ENCODE measurements at regions not wholly inside any gene's neighbourhood (a gene's known extent, or its start where the extent isn't known, plus 50 kb on each side); places are given as distances from the start of the nearest gene placed in this dataset.
"Not testable (repeated sequence)": the region's sequence is repeated elsewhere in the genome, so short reads cannot be mapped to it uniquely, and the experiment has no call there.

- H3K36me3 ChIP-seq (ENCODE audit: low read depth); H3K4me1 ChIP-seq (ENCODE audit: low read depth); H3K4me3 ChIP-seq; H3K9me3 ChIP-seq; ATAC-seq; intact Hi-C loops (cut with DNase I, micrococcal nuclease): not testable (repeated sequence)
- peak in 1 of 3 donors; percentile 36 for DNase-seq
Measured at GRCh38 chr16:29297144-29297808, 109.2 kb downstream of the NPIPB11 start.

GRCh38 chr16:29296176-29296575, 110.3 kb downstream of the NPIPB11 start:
- H3K4me1 ChIP-seq (ENCODE audit: low read depth); intact Hi-C loops (cut with DNase I, micrococcal nuclease); H3K9me3 ChIP-seq; H3K36me3 ChIP-seq (ENCODE audit: low read depth); ATAC-seq; H3K4me3 ChIP-seq: not testable (repeated sequence)
- peak in 1 of 3 donors; percentile 29 for DNase-seq

DNA sequence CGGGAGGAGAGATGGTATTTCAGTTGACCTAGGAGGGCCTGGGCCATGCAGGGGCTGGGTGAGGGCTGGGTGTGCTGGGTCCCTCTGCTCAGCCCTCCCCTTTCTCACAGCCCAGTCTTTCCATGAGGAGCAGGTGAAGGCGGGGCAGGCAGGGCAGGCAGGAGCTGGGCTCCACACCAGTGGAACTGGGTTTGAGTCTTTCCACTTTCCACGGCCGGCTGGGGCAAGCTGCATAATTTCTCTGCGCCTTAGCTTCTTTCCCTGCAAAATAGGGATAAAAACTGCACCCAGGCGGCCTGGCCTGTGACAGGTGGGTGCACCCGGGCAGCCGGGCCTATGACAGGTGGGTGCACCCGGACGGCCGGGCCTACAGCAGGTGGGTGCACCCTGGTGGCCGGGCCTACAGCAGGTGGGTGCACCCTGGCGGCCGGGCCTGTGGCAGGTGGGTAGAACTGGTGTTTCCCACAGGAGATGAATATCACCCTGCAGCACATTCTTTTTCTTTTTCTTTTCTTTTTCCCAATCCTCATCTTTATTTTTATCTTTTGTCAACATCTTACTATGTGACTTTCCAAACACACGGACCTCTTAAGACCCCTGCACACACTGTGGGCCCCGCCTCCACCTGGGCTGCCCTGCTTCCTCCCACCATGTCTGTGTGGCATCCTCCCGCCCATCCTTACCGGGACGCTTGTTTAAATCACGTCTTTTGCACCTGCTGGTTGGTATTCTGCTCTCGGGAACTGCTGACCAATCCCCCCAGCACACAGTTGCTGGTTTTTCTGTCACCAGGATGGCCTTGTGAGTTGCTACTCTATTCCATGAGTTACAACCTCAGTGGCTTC, 111.3 kb downstream of the NPIPB11 start:
- H3K9me3 ChIP-seq; intact Hi-C loops (cut with DNase I, micrococcal nuclease); H3K4me3 ChIP-seq; H3K36me3 ChIP-seq (ENCODE audit: low read depth); DNase-seq; H3K4me1 ChIP-seq (ENCODE audit: low read depth); ATAC-seq: not testable (repeated sequence)

DNA sequence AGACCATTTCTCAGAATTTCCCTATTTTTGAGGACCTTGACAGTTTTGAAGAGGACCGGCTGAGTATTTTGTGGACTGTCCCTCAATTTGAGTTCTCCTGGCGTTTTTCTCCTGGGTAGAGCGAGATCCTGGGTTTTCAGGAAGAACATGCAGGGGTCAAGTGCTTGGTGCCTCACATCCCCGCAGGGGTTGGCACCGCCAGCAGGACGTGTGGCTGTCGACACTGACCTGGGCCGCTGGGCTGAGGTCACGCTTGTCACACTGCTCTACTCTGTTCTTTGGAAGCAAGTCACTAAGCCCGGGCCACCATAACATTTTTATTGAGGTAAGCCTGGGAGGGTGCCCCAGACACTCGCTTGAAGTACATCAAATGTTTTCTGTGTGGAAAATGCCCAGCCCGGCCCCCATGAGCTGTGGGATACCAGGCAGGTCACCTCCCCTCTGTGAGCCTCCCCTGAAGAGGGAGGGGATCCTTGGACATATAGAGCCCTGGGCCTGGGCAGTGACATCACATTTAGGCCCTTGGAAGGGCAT, 112.0 kb downstream of the NPIPB11 start:
- intact Hi-C loops (cut with DNase I, micrococcal nuclease); DNase-seq; H3K36me3 ChIP-seq (ENCODE audit: low read depth); H3K4me3 ChIP-seq; ATAC-seq; H3K9me3 ChIP-seq: not testable (repeated sequence)
- H3K4me1 ChIP-seq (ENCODE audit: low read depth), result peaks cover 14% of the 10 kb centered on the region

DNA sequence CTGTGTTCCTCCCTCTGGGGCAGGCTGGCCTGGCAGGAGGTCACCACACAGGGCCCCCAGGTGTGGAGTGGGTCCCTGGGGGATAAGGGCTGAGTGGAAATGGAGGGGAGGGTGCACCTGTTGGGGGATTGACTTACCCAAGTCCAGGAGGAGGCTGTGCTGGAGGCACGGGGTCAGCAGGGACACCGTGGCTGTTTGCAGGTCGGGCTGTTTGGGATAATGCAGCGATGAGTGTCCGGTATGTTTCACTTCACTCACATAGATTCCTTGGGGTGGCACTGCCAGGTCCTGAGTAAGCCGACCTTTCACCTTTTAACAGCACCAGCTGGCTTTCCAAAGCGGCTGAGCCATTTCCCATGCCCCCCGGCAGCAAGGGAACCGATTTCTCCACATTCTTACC, 113.0 kb downstream of the NPIPB11 start:
- intact Hi-C loops (cut with DNase I, micrococcal nuclease); DNase-seq: not testable (repeated sequence)

DNA sequence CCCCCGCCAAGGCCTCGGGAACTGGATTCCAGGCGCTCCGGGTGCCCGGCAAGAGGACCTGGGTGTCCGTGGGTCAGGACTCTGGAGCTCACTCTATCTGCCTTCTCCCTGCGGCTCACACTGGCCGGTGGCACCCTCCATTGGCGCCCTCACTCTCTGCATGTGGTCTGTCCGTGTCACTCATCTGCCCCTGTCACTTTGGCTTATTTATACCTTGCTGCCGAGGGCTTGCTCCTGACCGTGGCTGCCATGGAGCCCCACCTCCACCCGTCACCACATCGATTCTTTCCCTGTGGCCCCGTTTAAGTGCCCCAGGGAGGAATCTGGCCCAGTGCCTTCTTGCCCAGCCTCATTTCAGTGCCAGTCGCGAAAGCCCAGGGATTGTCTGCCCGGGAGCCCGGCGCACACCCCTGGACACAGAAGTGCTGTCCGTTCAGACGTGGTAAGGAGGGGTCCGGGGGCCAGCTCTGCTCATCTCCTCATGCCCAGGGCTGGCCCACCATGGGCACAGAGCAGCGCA, 113.5 kb downstream of the NPIPB11 start:
- not testable (repeated sequence) for DNase-seq, ATAC-seq
- H3K4me1 ChIP-seq (ENCODE audit: low read depth), result peaks cover 23% of the 10 kb centered on the region

More for the DNA sequence above, 113.0 kb downstream of the NPIPB11 start:
- ATAC-seq; H3K9me3 ChIP-seq; H3K4me3 ChIP-seq; H3K36me3 ChIP-seq (ENCODE audit: low read depth): not testable (repeated sequence)
- H3K4me1 ChIP-seq (ENCODE audit: low read depth), result peaks cover 20% of the 10 kb centered on the region

GRCh38 chr16:29291329-29292271, 114.9 kb downstream of the NPIPB11 start:
- peak in 2 of 3 donors; percentile 30 to 55 for DNase-seq
- ATAC-seq; intact Hi-C loops (cut with DNase I, micrococcal nuclease); H3K4me3 ChIP-seq; H3K9me3 ChIP-seq; H3K36me3 ChIP-seq (ENCODE audit: low read depth): not testable (repeated sequence)
- peaks cover 27% of the 10 kb centered on the region for H3K4me1 ChIP-seq (ENCODE audit: low read depth)

More for the DNA sequence above, 113.5 kb downstream of the NPIPB11 start:
- H3K36me3 ChIP-seq (ENCODE audit: low read depth); intact Hi-C loops (cut with DNase I, micrococcal nuclease); H3K9me3 ChIP-seq; H3K4me3 ChIP-seq: not testable (repeated sequence)

DNA sequence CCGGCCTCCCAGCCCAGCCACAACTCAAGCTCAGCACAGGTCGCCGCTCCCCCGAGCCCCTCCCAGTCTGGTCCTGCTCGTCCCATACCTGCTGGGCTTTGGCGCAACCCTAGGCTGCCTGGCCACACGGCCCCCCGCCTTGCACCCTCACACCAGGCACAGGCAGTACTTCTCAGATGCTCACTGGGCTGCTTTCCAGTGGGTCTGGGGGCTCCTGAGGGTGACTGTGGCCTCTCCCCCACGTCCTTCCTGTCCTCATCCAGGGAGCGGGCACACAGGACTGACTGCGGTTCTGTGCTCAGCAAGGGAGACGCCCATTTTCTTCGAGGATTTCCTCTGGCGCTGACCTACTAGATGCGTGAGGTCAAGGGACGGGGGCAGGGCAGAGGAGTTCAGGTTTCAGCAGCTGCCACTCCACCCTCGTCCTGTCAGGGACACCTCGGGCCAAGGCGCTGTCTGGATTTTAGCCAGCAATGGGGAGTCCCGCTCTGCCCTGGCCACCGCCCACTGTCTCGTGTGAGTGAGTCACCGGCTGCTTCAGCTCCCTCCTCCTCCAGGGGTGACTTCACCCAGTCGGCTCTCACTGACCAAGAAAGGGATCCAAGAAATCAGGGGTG, 115.8 kb downstream of the NPIPB11 start:
- intact Hi-C loops (cut with DNase I, micrococcal nuclease), result no loop called here
- DNase-seq, result peak; percentile 95 to 98 (median 97)
- ATAC-seq, result peak; percentile 88
- Histone ChIP-seq H3K36me3 (ENCODE audit: low read depth) (no peaks in the 10 kb centered on the region), H3K4me3 (no peak overlapping the region), H3K4me1 (ENCODE audit: low read depth) (peaks cover 27% of the 10 kb centered on the region), H3K9me3 (no peaks in the 10 kb centered on the region)
- TF ChIP-seq CTCF (IDR thresholded peaks at IDR 0.05), result no peak

DNA sequence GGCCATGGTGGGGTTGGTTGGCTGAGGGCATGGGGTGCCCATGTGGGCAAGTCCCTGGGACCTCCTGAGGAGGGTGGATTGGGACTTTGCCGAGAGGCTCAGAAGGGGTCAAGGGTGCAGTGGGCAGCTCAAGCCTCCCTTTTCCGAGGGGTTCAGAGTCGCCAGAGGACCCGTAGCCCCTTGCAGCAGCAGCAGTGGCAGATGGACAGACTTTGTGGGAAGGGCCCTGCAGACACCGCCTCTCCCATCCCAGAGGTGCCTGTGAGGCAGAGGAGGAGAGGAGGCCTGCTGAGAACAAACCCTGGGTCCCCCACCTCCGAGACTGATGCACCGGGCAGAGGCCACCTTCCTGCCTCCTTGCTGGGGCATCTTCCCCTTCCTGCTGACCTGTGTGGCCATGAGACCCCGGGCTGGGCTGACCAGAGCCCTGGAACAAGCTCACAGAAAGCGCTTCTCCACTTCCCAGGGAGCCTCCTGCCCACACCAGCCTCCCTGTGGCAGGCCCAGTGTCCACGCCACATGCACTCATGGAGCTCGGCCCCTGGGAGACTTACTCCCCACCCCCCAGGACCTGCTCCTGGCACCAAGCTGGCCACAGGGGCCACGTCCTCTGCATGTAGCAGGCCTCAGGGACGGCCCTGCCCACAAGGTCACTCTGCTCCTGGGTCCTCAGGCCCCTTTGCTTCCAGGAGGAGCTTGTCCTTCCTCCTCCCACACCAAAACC, 116.8 kb downstream of the NPIPB11 start:
- DNase-seq, result peak in 1 of 3 donors; percentile 41
- H3K4me3 ChIP-seq; H3K9me3 ChIP-seq; ATAC-seq; H3K36me3 ChIP-seq (ENCODE audit: low read depth); intact Hi-C loops (cut with DNase I, micrococcal nuclease): not testable (repeated sequence)
- H3K4me1 ChIP-seq (ENCODE audit: low read depth), result peaks cover 27% of the 10 kb centered on the region

DNA sequence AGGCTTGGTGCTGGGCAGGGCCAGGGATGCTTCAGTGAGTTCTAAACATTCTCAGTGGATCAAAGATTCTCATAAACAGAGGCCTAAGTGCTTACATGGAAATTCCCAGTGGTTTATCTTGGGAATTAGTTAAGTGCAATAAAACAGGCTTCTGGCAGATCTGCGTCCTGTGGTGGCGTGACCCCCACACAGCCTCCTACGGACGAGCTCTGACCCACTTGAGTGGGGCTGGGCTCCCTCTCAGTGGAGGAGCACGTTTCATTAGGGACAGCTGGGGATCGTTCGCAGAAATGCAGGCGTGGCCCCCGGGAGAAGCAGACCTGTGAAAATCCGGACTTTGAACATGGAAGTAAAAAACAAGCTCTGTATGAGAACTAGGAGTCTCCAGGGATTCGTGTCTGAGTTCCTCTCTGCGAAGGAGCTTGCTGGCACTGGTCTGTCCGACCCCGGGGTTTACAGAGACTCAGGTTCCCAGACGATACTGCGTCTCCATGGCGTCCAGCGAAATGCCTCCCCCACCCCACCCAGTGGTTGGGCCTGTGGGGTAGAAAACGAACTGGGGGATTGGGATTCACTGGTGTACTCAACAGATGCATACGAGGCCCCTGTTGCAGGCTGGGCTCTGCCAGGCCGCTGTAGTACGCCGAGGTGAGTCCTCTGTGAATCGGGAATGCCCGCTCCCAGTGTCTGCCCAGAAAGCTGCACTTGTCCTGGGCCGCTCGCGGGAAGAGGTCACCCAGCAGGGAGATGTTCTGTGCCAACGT, 117.6 kb downstream of the NPIPB11 start:
- peak; percentile 69 to 80 (median 77) for DNase-seq
- H3K36me3 ChIP-seq (ENCODE audit: low read depth); H3K9me3 ChIP-seq; H3K4me3 ChIP-seq; intact Hi-C loops (cut with DNase I, micrococcal nuclease): not testable (repeated sequence)
- peak; percentile 63 for ATAC-seq
- peaks cover 27% of the 10 kb centered on the region for H3K4me1 ChIP-seq (ENCODE audit: low read depth)

All from mucosa of descending colon (tissue), 3 donors.